Activated CD8-positive, alpha-beta T cell treated with anti-CD3 and anti-CD28 coated beads for 36 hours (primary cell): ENCODE measurements at regions not wholly inside any gene's neighbourhood (a gene's known extent, or its start where the extent isn't known, plus 50 kb on each side); places are given as distances from the start of the nearest gene placed in this dataset.

Experiments
- ATAC-seq: fragments of 200-7000 bp; cut with Tn5 transposase; one replicate; pipeline ENCODE4 v1.10.0; 2021; ENCODE audit warnings: mild to moderate bottlenecking, moderate library complexity
- CTCF ChIA-PET: fragments of 350-600 bp; sonication (Branson Sonifier 250); formaldehyde crosslinking; loops from one replicate; lab custom pipeline; 2021; ENCODE audit warnings: antibody characterized with exemption; lab: Charles Lee
- POLR2A ChIA-PET: fragments of 350-600 bp; sonication (Branson Sonifier 250); formaldehyde crosslinking; loops from one replicate; lab custom pipeline; 2021; ENCODE audit warnings: antibody characterized with exemption; lab: Charles Lee
- DNase-seq: peaks from one replicate; pipeline ENCODE4 v3.0.0-alpha.2; 2020
- H3K27ac Mint-ChIP-seq: one replicate; pipeline ENCODE4 v1.8.0; 2021; ENCODE audit warnings: mild to moderate bottlenecking, mixed read lengths
- H3K27me3 Mint-ChIP-seq: one replicate; pipeline ENCODE4 v1.8.0; 2021; ENCODE audit warnings: mixed read lengths
- H3K36me3 Mint-ChIP-seq: one replicate; pipeline ENCODE4 v1.8.0; 2021; ENCODE audit warnings: low read depth, mixed read lengths
- H3K4me1 Mint-ChIP-seq: one replicate; pipeline ENCODE4 v1.8.0; 2021; ENCODE audit warnings: low read depth, mixed read lengths
- H3K4me3 Mint-ChIP-seq: one replicate; pipeline ENCODE4 v1.8.0; 2021; ENCODE audit warnings: mild to moderate bottlenecking, moderate library complexity, mixed read lengths
- H3K9me3 Mint-ChIP-seq: one replicate; pipeline ENCODE4 v1.8.0; 2021; ENCODE audit warnings: mixed read lengths
- intact Hi-C: fragments of 100-400 bp; cut with micrococcal nuclease; formaldehyde crosslinking; loops from one replicate; pipeline ENCODE4 v1.10.0; 2022
- TF ChIP-seq, protein P1 (sequence below): fragments of 200-600 bp; IDR thresholded peaks from one replicate; pipeline ENCODE4 v1.8.0; 2022; ENCODE audit warnings: antibody characterized with exemption, mild to moderate bottlenecking

DNA sequence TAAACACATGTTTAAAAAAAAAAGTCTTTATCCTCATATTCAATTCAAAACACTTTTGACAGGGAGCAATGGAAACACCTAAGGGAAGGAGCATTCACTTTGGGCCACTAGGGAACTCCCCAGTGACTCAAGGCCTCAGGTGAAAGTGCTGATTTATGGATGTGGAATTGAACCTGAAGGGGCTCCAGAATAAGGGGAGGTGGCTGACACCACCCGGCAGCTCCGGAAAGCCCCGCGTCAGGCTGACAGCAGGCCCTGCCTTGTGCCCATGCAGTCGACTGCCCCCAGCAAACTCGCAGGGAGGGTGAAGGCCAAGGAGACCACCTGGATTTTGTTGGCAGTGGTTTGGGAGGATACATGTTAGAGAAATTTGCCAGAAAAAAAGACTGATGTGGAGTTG lies 275.3 kb upstream of the NCKAP5 start:
- no peak for ATAC-seq
- intact Hi-C loops, result no loop called here
- H3K4me1 Mint-ChIP-seq, result peaks cover 4% of the 10 kb centered on the region
- no peak for DNase-seq
- peaks cover 5% of the 10 kb centered on the region for H3K27me3 Mint-ChIP-seq
- H3K36me3 Mint-ChIP-seq, result no peaks in the 10 kb centered on the region
- TF ChIP-seq, protein P1, sequence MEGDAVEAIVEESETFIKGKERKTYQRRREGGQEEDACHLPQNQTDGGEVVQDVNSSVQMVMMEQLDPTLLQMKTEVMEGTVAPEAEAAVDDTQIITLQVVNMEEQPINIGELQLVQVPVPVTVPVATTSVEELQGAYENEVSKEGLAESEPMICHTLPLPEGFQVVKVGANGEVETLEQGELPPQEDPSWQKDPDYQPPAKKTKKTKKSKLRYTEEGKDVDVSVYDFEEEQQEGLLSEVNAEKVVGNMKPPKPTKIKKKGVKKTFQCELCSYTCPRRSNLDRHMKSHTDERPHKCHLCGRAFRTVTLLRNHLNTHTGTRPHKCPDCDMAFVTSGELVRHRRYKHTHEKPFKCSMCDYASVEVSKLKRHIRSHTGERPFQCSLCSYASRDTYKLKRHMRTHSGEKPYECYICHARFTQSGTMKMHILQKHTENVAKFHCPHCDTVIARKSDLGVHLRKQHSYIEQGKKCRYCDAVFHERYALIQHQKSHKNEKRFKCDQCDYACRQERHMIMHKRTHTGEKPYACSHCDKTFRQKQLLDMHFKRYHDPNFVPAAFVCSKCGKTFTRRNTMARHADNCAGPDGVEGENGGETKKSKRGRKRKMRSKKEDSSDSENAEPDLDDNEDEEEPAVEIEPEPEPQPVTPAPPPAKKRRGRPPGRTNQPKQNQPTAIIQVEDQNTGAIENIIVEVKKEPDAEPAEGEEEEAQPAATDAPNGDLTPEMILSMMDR, result no peak
- H3K27ac Mint-ChIP-seq, result no peak overlapping the region
- no peak overlapping the region for H3K4me3 Mint-ChIP-seq
- no peaks in the 10 kb centered on the region for H3K9me3 Mint-ChIP-seq
- ChIA-PET POLR2A (no interaction called here), CTCF (interaction anchor here (0.7 to 2.3 kb wide), 23 partner anchors 10 to 1296 kb away, joined by 3 to 12 read pairs (median 4); no protein-coding TSS in a partner anchor)

DNA sequence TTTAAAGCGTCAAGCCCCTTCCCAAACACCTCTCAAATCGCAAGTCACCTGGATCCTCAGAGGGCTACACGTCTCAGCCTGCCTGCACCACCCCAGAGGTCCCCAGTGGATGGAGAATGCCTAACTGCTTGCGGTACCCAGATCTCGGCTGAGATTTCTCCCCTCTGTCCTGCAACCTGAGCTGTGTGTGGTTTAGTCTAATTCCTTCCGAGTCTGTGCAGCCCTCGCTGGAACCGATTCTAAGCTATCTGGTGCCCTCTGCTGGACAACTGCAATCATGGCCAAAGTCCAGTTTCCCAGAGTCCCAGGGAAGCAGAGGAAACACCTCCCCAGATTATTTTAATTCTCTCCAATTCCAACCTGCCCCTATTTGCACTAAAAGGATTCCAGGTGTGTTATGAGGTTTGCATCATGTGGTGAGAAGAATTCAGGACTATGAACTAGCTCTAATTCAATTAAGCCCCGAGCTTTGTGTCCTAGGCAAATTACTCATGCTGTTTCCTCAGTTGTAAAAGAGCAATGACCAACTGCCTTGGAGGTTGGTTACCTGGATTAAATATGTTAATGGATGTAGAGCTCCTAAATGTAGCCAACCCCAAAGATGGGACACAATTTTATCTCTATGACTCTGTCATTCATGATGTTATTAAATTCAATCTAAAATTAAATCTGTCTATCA lies 276.1 kb upstream of the NCKAP5 start:
- ChIA-PET POLR2A (no interaction called here), CTCF (interaction anchor here (0.7 to 2.3 kb wide), 28 partner anchors 9 to 1297 kb away, joined by 3 to 12 read pairs (median 4); no protein-coding TSS in a partner anchor)
- intact Hi-C loops, result no loop called here
- no peak overlapping the region for H3K27ac Mint-ChIP-seq
- H3K36me3 Mint-ChIP-seq, result no peaks in the 10 kb centered on the region
- ATAC-seq, result peak; percentile 56
- peaks cover 5% of the 10 kb centered on the region for H3K27me3 Mint-ChIP-seq
- H3K4me3 Mint-ChIP-seq, result no peak overlapping the region
- H3K9me3 Mint-ChIP-seq, result no peaks in the 10 kb centered on the region
- TF ChIP-seq, protein P1, result peak; percentile 87
- H3K4me1 Mint-ChIP-seq, result peaks cover 4% of the 10 kb centered on the region
- DNase-seq, result peak; percentile 65

DNA sequence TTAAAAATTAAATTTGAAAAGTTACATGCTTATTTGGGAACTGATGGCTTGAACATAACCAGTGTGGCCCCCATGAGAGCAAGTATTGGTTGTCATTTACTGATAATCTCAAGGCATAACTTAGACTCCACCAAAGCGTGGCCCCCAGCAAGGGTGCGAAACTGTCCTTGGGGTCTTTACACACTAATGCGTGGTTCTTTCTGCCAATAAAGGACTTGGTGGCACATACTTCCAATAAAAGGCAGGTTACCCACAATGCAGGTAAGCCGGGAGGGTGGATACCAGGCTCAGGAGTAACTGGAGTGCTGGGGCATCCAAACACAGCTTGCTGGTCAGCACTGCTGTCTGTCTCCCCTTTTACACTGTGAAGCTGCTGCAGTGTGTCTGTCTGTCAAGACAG lies 278.2 kb upstream of the NCKAP5 start:
- H3K27ac Mint-ChIP-seq, result no peak overlapping the region
- TF ChIP-seq, protein P1, result no peak
- CTCF ChIA-PET, result no interaction called here
- no peak overlapping the region for H3K4me3 Mint-ChIP-seq
- DNase-seq, result no peak
- no peaks in the 10 kb centered on the region for H3K36me3 Mint-ChIP-seq
- intact Hi-C loops, result no loop called here
- no peaks in the 10 kb centered on the region for H3K9me3 Mint-ChIP-seq
- POLR2A ChIA-PET, result no interaction called here
- no peak for ATAC-seq
- H3K4me1 Mint-ChIP-seq, result peaks cover 4% of the 10 kb centered on the region
- peaks cover 5% of the 10 kb centered on the region for H3K27me3 Mint-ChIP-seq

DNA sequence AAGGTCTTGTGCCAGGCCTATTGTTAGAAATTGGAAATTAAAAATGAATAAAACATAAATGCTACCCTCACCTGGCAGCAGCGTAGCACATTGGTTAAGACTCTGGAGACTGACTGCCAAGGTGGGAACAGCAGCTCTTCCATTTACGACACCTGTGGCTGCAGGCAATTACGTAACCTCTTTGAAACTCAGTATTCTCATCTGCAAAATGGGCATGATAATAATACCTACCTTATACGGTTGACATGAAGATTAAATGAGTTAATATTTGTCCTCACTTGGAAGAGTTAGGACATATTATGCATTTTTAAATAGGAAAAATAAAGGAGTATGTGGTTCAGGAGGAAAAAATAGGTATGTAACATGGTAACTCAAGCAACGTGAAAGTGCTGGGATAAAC lies 279.3 kb upstream of the NCKAP5 start:
- Mint-ChIP-seq H3K27me3 (peaks cover 8% of the 10 kb centered on the region), H3K4me3 (no peak overlapping the region), H3K9me3 (no peaks in the 10 kb centered on the region), H3K27ac (no peak overlapping the region), H3K4me1 (peaks cover 4% of the 10 kb centered on the region), H3K36me3 (no peaks in the 10 kb centered on the region)
- ATAC-seq, result no peak
- intact Hi-C loops, result no loop called here
- POLR2A ChIA-PET, result no interaction called here
- TF ChIP-seq, protein P1, result no peak
- DNase-seq, result no peak
- CTCF ChIA-PET, result no interaction called here

DNA sequence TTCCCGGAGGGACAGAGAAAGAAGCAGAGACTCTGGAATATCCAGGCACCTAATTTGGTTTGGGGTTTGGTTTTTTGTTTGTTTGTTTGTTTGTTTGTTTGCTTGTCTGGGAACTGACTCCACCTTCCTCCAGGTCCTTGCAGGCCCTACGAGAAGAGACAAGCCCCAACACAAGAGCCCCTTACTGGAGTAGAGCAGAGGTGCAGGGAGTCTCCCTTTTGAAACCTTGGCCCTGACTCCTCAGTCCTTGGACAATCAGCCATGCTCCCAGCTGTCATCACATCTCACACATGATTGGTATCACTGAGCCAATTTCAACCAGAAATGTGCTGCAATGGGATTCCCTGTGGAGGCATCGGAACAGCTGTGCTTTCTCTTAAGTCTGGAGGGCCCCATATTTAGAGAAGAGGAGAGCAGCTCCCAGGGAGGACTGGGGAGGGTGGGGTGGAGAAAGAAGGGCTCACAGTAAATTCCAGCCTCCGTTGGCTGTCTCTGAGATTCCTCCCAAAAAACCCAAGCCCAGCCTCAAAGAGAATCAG lies 279.9 kb upstream of the NCKAP5 start:
- ChIA-PET CTCF (no interaction called here), POLR2A (no interaction called here)
- intact Hi-C loops, result no loop called here
- ATAC-seq (no peak), DNase-seq (no peak)
- Mint-ChIP-seq H3K36me3 (no peaks in the 10 kb centered on the region), H3K27ac (no peak overlapping the region), H3K4me3 (no peak overlapping the region), H3K27me3 (peaks cover 8% of the 10 kb centered on the region), H3K9me3 (no peaks in the 10 kb centered on the region), H3K4me1 (peaks cover 4% of the 10 kb centered on the region)
- TF ChIP-seq, protein P1, result no peak
